ENCODE measurements at regions not wholly inside any gene's neighbourhood (a gene's known extent, or its start where the extent isn't known, plus 50 kb on each side); places are given as distances from the start of the nearest gene placed in this dataset.

GRCh38 chr9:38257626-38258215, 134.8 kb upstream of the ALDH1B1 start:
- H3K36me3 ChIP-seq (ENCODE audit: control insufficient read depth in 2 of 3, insufficient read depth in 3 of 3, low read length in 3 of 3) = no peaks in the 10 kb centered on the region
- H3K27me3 ChIP-seq (ENCODE audit: control insufficient read depth, insufficient read depth, low read length) = no peaks in the 10 kb centered on the region
- H3K27ac ChIP-seq (ENCODE audit: low read depth in 2 of 2, low read length in 2 of 2) = no peak overlapping the region
- no peak for FAIRE-seq
- no peaks in the 10 kb centered on the region for H3K4me1 ChIP-seq (ENCODE audit: control insufficient read depth in 2 of 3, insufficient read depth in 2 of 3, low read depth in 1 of 3, low read length in 3 of 3)
- peak in 1 of 5 donors; percentile 36 for DNase-seq
- intact Hi-C loops (cut with DNase I) = no loop called here
- TF ChIP-seq CTCF (IDR thresholded peaks at IDR 0.05; ENCODE audit: borderline replicate concordance, extremely low read depth, insufficient read depth) = no peak
- no peaks in the 10 kb centered on the region for H3K9me3 ChIP-seq (ENCODE audit: control insufficient read depth in 2 of 3, insufficient read depth in 1 of 3, low read length in 3 of 3)
- H3K9ac ChIP-seq (ENCODE audit: low read length in 3 of 3) = no peak overlapping the region
- no peak overlapping the region for H3K4me3 ChIP-seq (ENCODE audit: low read length in 3 of 3)

- no peaks in the 10 kb centered on the region for H3K4me1 ChIP-seq (ENCODE audit: control insufficient read depth in 2 of 3, insufficient read depth in 2 of 3, low read depth in 1 of 3, low read length in 3 of 3)
- H3K27ac ChIP-seq (ENCODE audit: low read depth in 2 of 2, low read length in 2 of 2) = no peak overlapping the region
- H3K4me3 ChIP-seq (ENCODE audit: low read length in 3 of 3) = no peak overlapping the region
- no peak overlapping the region for H3K9ac ChIP-seq (ENCODE audit: low read length in 3 of 3)
- intact Hi-C loops (cut with DNase I) = no loop called here
- H3K9me3 ChIP-seq (ENCODE audit: control insufficient read depth in 2 of 3, insufficient read depth in 1 of 3, low read length in 3 of 3) = no peaks in the 10 kb centered on the region
- H3K27me3 ChIP-seq (ENCODE audit: control insufficient read depth, insufficient read depth, low read length) = no peaks in the 10 kb centered on the region
- no peaks in the 10 kb centered on the region for H3K36me3 ChIP-seq (ENCODE audit: control insufficient read depth in 2 of 3, insufficient read depth in 3 of 3, low read length in 3 of 3)
- FAIRE-seq (no peak), DNase-seq (no peak)
- TF ChIP-seq CTCF (IDR thresholded peaks at IDR 0.05; ENCODE audit: borderline replicate concordance, extremely low read depth, insufficient read depth) = no peak
Observed at GRCh38 chr9:38256461-38256860, 136.0 kb upstream of the ALDH1B1 start.

GRCh38 chr9:38255599-38255998, 136.9 kb upstream of the ALDH1B1 start:
- H3K4me1 ChIP-seq (ENCODE audit: control insufficient read depth in 2 of 3, insufficient read depth in 2 of 3, low read depth in 1 of 3, low read length in 3 of 3) = no peaks in the 10 kb centered on the region
- FAIRE-seq (no peak), DNase-seq (no peak)
- H3K4me3 ChIP-seq (ENCODE audit: low read length in 3 of 3) = no peak overlapping the region
- TF ChIP-seq CTCF (IDR thresholded peaks at IDR 0.05; ENCODE audit: borderline replicate concordance, extremely low read depth, insufficient read depth) = no peak
- intact Hi-C loops (cut with DNase I) = no loop called here
- no peak overlapping the region for H3K27ac ChIP-seq (ENCODE audit: low read depth in 2 of 2, low read length in 2 of 2)
- H3K36me3 ChIP-seq (ENCODE audit: control insufficient read depth in 2 of 3, insufficient read depth in 3 of 3, low read length in 3 of 3) = no peaks in the 10 kb centered on the region
- H3K9ac ChIP-seq (ENCODE audit: low read length in 3 of 3) = no peak overlapping the region
- no peaks in the 10 kb centered on the region for H3K27me3 ChIP-seq (ENCODE audit: control insufficient read depth, insufficient read depth, low read length)
- H3K9me3 ChIP-seq (ENCODE audit: control insufficient read depth in 2 of 3, insufficient read depth in 1 of 3, low read length in 3 of 3) = no peaks in the 10 kb centered on the region

- Histone ChIP-seq H3K36me3 (ENCODE audit: control insufficient read depth in 2 of 3, insufficient read depth in 3 of 3, low read length in 3 of 3) (no peaks in the 10 kb centered on the region), H3K9ac (ENCODE audit: low read length in 3 of 3) (no peak overlapping the region), H3K4me3 (ENCODE audit: low read length in 3 of 3) (no peak overlapping the region), H3K27ac (ENCODE audit: low read depth in 2 of 2, low read length in 2 of 2) (no peak overlapping the region), H3K9me3 (ENCODE audit: control insufficient read depth in 2 of 3, insufficient read depth in 1 of 3, low read length in 3 of 3) (no peaks in the 10 kb centered on the region), H3K4me1 (ENCODE audit: control insufficient read depth in 2 of 3, insufficient read depth in 2 of 3, low read depth in 1 of 3, low read length in 3 of 3) (no peaks in the 10 kb centered on the region), H3K27me3 (ENCODE audit: control insufficient read depth, insufficient read depth, low read length) (no peaks in the 10 kb centered on the region)
- TF ChIP-seq CTCF (IDR thresholded peaks at IDR 0.05; ENCODE audit: borderline replicate concordance, extremely low read depth, insufficient read depth) = no peak
- no peak for DNase-seq
- intact Hi-C loops (cut with DNase I) = no loop called here
- no peak for FAIRE-seq
Observed at GRCh38 chr9:38254756-38255155, 137.7 kb upstream of the ALDH1B1 start.
